Muscle of leg (tissue), 3 donors: ENCODE measurements at regions not wholly inside any gene's neighbourhood (a gene's known extent, or its start where the extent isn't known, plus 50 kb on each side); places are given as distances from the start of the nearest gene placed in this dataset.
"Not testable (repeated sequence)": the region's sequence is repeated elsewhere in the genome, so short reads cannot be mapped to it uniquely, and the experiment has no call there.

Source experiments
- DNase-seq: peaks from one replicate; pipeline ENCODE4 v3.0.0; 2013
- H3K27ac ChIP-seq: one replicate; pipeline ENCODE4 v1.5.1; 2013; ENCODE audit warnings: mild to moderate bottlenecking, low read length, control low read depth
- H3K27me3 ChIP-seq: one replicate; pipeline ENCODE4 v1.6.1; 2013; ENCODE audit warnings: low read length; ENCODE audit not compliant: control insufficient read depth, insufficient read depth
- H3K36me3 ChIP-seq: one replicate; pipeline ENCODE4 v1.6.1; 2013; ENCODE audit warnings: low read length; ENCODE audit not compliant: control insufficient read depth, insufficient read depth
- H3K4me1 ChIP-seq: one replicate; pipeline ENCODE4 v1.6.1; 2013; ENCODE audit warnings: low read length; ENCODE audit not compliant: control insufficient read depth, insufficient read depth
- H3K4me3 ChIP-seq: one replicate; pipeline ENCODE4 v1.5.1; 2013; ENCODE audit warnings: low read length, control low read depth
- H3K9me3 ChIP-seq: replicated peaks from 2 replicates; pipeline ENCODE4 v1.6.1; 2013; ENCODE audit warnings: low read depth, low read length; ENCODE audit not compliant: control insufficient read depth
- WGBS: methylation state at CpG from one replicate; pipeline ENCODE4 v1.1.5; 2013; ENCODE audit warnings: missing lambda C conversion rate; ENCODE audit not compliant: insufficient coverage; 5-methylcytosine and 5-hydroxymethylcytosine counted together

GRCh38 chr6:74268815-74269599, 573.0 kb downstream of the CD109 start:
- no peak overlapping the region for H3K4me3 ChIP-seq
- H3K27ac ChIP-seq: no peak overlapping the region
- no CpG with 5 or more reads among the region's 2 CpGs for WGBS
- H3K4me1 ChIP-seq: no peaks in the 10 kb centered on the region
- H3K36me3 ChIP-seq: no peaks in the 10 kb centered on the region
- H3K9me3 ChIP-seq: no peaks in the 10 kb centered on the region
- no peaks in the 10 kb centered on the region for H3K27me3 ChIP-seq
- DNase-seq: no peak

- no peaks in the 10 kb centered on the region for H3K27me3 ChIP-seq
- H3K27ac ChIP-seq: peak overlapping the region; percentile 58
- DNase-seq: peak; percentile 78
- peaks cover 2% of the 10 kb centered on the region for H3K9me3 ChIP-seq
- H3K4me3 ChIP-seq: no peak overlapping the region
- H3K36me3 ChIP-seq: no peaks in the 10 kb centered on the region
- WGBS: no CpG with 5 or more reads among the region's 2 CpGs
- H3K4me1 ChIP-seq: peaks cover 5% of the 10 kb centered on the region
Measured at GRCh38 chr6:74259981-74260380, 564.0 kb downstream of the CD109 start.

GRCh38 chr6:74256781-74257180, 560.8 kb downstream of the CD109 start:
- H3K36me3 ChIP-seq: no peaks in the 10 kb centered on the region
- peak; percentile 30 for DNase-seq
- no CpG with 5 or more reads among the region's 2 CpGs for WGBS
- no peaks in the 10 kb centered on the region for H3K27me3 ChIP-seq
- peaks cover 2% of the 10 kb centered on the region for H3K9me3 ChIP-seq
- H3K4me1 ChIP-seq: peaks cover 5% of the 10 kb centered on the region
- no peak overlapping the region for H3K4me3 ChIP-seq
- peak overlapping the region; percentile 90 for H3K27ac ChIP-seq

GRCh38 chr6:74256381-74256780, 560.4 kb downstream of the CD109 start:
- DNase-seq: peak; percentile 91
- Histone ChIP-seq H3K36me3 (no peaks in the 10 kb centered on the region), H3K27ac (peak overlapping the region; percentile 90)

GRCh38 chr6:74255007-74255406, 559.0 kb downstream of the CD109 start:
- not testable (repeated sequence) for H3K9me3 ChIP-seq, H3K4me1 ChIP-seq, H3K27me3 ChIP-seq, H3K4me3 ChIP-seq, DNase-seq, H3K36me3 ChIP-seq
- WGBS: 90% methylated on average over 13 of the region's 24 CpGs
- H3K27ac ChIP-seq: peak overlapping the region; percentile 90

More at GRCh38 chr6:74256381-74256780, 560.4 kb downstream of the CD109 start:
- H3K4me1 ChIP-seq: peaks cover 7% of the 10 kb centered on the region
- no peaks in the 10 kb centered on the region for H3K27me3 ChIP-seq
- H3K4me3 ChIP-seq: no peak overlapping the region
- peaks cover 2% of the 10 kb centered on the region for H3K9me3 ChIP-seq

GRCh38 chr6:74254147-74254546, 558.1 kb downstream of the CD109 start:
- DNase-seq, H3K27me3 ChIP-seq, H3K27ac ChIP-seq, H3K4me1 ChIP-seq, H3K36me3 ChIP-seq, H3K9me3 ChIP-seq, H3K4me3 ChIP-seq: not testable (repeated sequence)
- no CpG with 5 or more reads among the region's 1 CpG for WGBS

GRCh38 chr6:74253261-74253660, 557.3 kb downstream of the CD109 start:
- Histone ChIP-seq H3K9me3 (peaks cover 2% of the 10 kb centered on the region), H3K4me3 (no peak overlapping the region), H3K27me3 (no peaks in the 10 kb centered on the region), H3K4me1 (peaks cover 8% of the 10 kb centered on the region), H3K27ac (no peak overlapping the region), H3K36me3 (no peaks in the 10 kb centered on the region)
- WGBS: 100% methylated on average over 1 of the region's 2 CpGs
- no peak for DNase-seq

GRCh38 chr6:74250161-74250818, 554.3 kb downstream of the CD109 start:
- no CpG with 5 or more reads among the region's 2 CpGs for WGBS

GRCh38 chr6:74249658-74250057, 553.7 kb downstream of the CD109 start:
- H3K27me3 ChIP-seq: no peaks in the 10 kb centered on the region
- WGBS: no CpG with 5 or more reads among the region's 2 CpGs

More at GRCh38 chr6:74250161-74250818, 554.3 kb downstream of the CD109 start:
- H3K4me1 ChIP-seq: peaks cover 2% of the 10 kb centered on the region
- H3K4me3 ChIP-seq: no peak overlapping the region
- peaks cover 2% of the 10 kb centered on the region for H3K9me3 ChIP-seq
- no peaks in the 10 kb centered on the region for H3K36me3 ChIP-seq
- no peak overlapping the region for H3K27ac ChIP-seq
- no peaks in the 10 kb centered on the region for H3K27me3 ChIP-seq
- DNase-seq: peak; percentile 40

GRCh38 chr6:74248966-74249365, 553.0 kb downstream of the CD109 start:
- H3K36me3 ChIP-seq: no peaks in the 10 kb centered on the region
- DNase-seq: peak; percentile 47
- H3K4me1 ChIP-seq: peaks cover 2% of the 10 kb centered on the region
- no peaks in the 10 kb centered on the region for H3K27me3 ChIP-seq
- no peak overlapping the region for H3K4me3 ChIP-seq
- peak overlapping the region; percentile 62 for H3K27ac ChIP-seq
- WGBS: no CpG with 5 or more reads among the region's 2 CpGs
- peaks cover 2% of the 10 kb centered on the region for H3K9me3 ChIP-seq

More at GRCh38 chr6:74249658-74250057, 553.7 kb downstream of the CD109 start:
- DNase-seq: peak; percentile 16
- Histone ChIP-seq H3K27ac (peak overlapping the region; percentile 62), H3K4me1 (peaks cover 2% of the 10 kb centered on the region), H3K9me3 (peaks cover 2% of the 10 kb centered on the region), H3K4me3 (no peak overlapping the region), H3K36me3 (no peaks in the 10 kb centered on the region)
